Testis (tissue), 2 donors: ENCODE measurements at regions not wholly inside any gene's neighbourhood (a gene's known extent, or its start where the extent isn't known, plus 50 kb on each side); places are given as distances from the start of the nearest gene placed in this dataset.

Source experiments
- CTCF ChIP-seq, 3 experiments: fragments of 450-650 bp in 2 of 3; fragments of 200-600 bp in 1 of 3; sonication (generic) in 1 of 3; IDR thresholded peaks; one replicate each; pipeline ENCODE4 v1.5.1; 2016 to 2019; ENCODE audit warnings: antibody characterized with exemption in 3 of 3, mild to moderate bottlenecking in 2 of 3, moderate library complexity in 1 of 3
- POLR2A ChIP-seq: fragments of 450-650 bp; IDR thresholded peaks from one replicate; pipeline ENCODE4 v1.6.1; 2017; ENCODE audit warnings: antibody characterized with exemption, mild to moderate bottlenecking, moderate library complexity

- TF ChIP-seq CTCF (IDR thresholded peaks at IDR 0.05) (no peak), POLR2A (no peak)
Observed at GRCh38 chr5:174348311-174348981, 302.9 kb downstream of the NSG2 start.
